ENCODE measurements at regions not wholly inside any gene's neighbourhood (a gene's known extent, or its start where the extent isn't known, plus 50 kb on each side); places are given as distances from the start of the nearest gene placed in this dataset.
A peak's percentile ranks its signal among the peaks of the same experiment; 100 is the strongest.

- no peak for DNase-seq (ENCODE audit: low spot score)
These were observed 55.7 kb downstream of the CXCR4 start for GRCh38 chr2:136062066-136062837.

- DNase-seq (ENCODE audit: low spot score): no peak
These were observed 57.5 kb downstream of the CXCR4 start for GRCh38 chr2:136060416-136060815.

- peak; percentile 75 for DNase-seq (ENCODE audit: low spot score)
These were observed 58.9 kb downstream of the CXCR4 start for GRCh38 chr2:136059036-136059472.

GRCh38 chr2:136058262-136058661, 59.7 kb downstream of the CXCR4 start:
- peak; percentile 11 for DNase-seq (ENCODE audit: low spot score)

- peak; percentile 13 for DNase-seq (ENCODE audit: low spot score)
These were observed 60.2 kb downstream of the CXCR4 start for GRCh38 chr2:136057802-136058140.

GRCh38 chr2:136057023-136057801, 60.7 kb downstream of the CXCR4 start:
- peak; percentile 40 for DNase-seq (ENCODE audit: low spot score)

GRCh38 chr2:136055929-136056688, 61.8 kb downstream of the CXCR4 start:
- DNase-seq (ENCODE audit: low spot score): peak; percentile 12

GRCh38 chr2:136054856-136055255, 63.1 kb downstream of the CXCR4 start:
- DNase-seq (ENCODE audit: low spot score): no peak

GRCh38 chr2:136052369-136053362, 65.3 kb downstream of the CXCR4 start:
- no peak for DNase-seq (ENCODE audit: low spot score)

- DNase-seq (ENCODE audit: low spot score): no peak
These were observed 66.3 kb upstream of the DARS1 start for GRCh38 chr2:136051725-136052048.

GRCh38 chr2:136051001-136051724, 65.7 kb upstream of the DARS1 start:
- DNase-seq (ENCODE audit: low spot score): no peak

- DNase-seq (ENCODE audit: low spot score): no peak
These were observed 64.8 kb upstream of the DARS1 start for GRCh38 chr2:136049991-136050920.

- no peak for DNase-seq (ENCODE audit: low spot score)
These were observed 63.8 kb upstream of the DARS1 start for GRCh38 chr2:136049011-136049742.

- DNase-seq (ENCODE audit: low spot score): no peak
These were observed 60.6 kb upstream of the DARS1 start for GRCh38 chr2:136045835-136046570.

GRCh38 chr2:136045344-136045743, 59.9 kb upstream of the DARS1 start:
- no peak for DNase-seq (ENCODE audit: low spot score)
